ENCODE measurements at regions not wholly inside any gene's neighbourhood (a gene's known extent, or its start where the extent isn't known, plus 50 kb on each side); places are given as distances from the start of the nearest gene placed in this dataset.

- no peak overlapping the region for H3K4me3 ChIP-seq
- H3K27me3 ChIP-seq, result peaks cover 4% of the 10 kb centered on the region
- no peaks in the 10 kb centered on the region for H3K4me1 ChIP-seq
- TF ChIP-seq POLR2A (IDR thresholded peaks at IDR 0.05) (no peak), EP300 (IDR thresholded peaks at IDR 0.05) (no peak), CTCF (IDR thresholded peaks at IDR 0.05) (no peak), POLR2AphosphoS5 (IDR thresholded peaks at IDR 0.05) (no peak)
- H3K27ac ChIP-seq, result no peak overlapping the region
- 77 to 80% methylated on average over 1 to 6 of the region's 9 CpGs for WGBS, 2 donors (ENCODE audit: low coverage in 1 of 2)
- ATAC-seq, result no peak
- no peaks in the 10 kb centered on the region for H3K9me3 ChIP-seq
- H3K36me3 ChIP-seq, result no peaks in the 10 kb centered on the region
These were observed 269.3 kb upstream of the SIX2 start for GRCh38 chr2:45278365-45279078.

GRCh38 chr2:45276914-45277313 is 267.7 kb upstream of the SIX2 start:
- no peaks in the 10 kb centered on the region for H3K36me3 ChIP-seq
- no peak overlapping the region for H3K4me3 ChIP-seq
- no peak overlapping the region for H3K27ac ChIP-seq
- TF ChIP-seq POLR2AphosphoS5 (IDR thresholded peaks at IDR 0.05), result no peak
- no peak for TF ChIP-seq CTCF (IDR thresholded peaks at IDR 0.05)
- no peak for TF ChIP-seq POLR2A (IDR thresholded peaks at IDR 0.05)
- TF ChIP-seq EP300 (IDR thresholded peaks at IDR 0.05), result no peak
- no peaks in the 10 kb centered on the region for H3K4me1 ChIP-seq
- H3K27me3 ChIP-seq, result peaks cover 4% of the 10 kb centered on the region
- no peaks in the 10 kb centered on the region for H3K9me3 ChIP-seq
- 72% methylated on average over 4 of the region's 4 CpGs; no CpG with 5 or more reads in 1 of the 2 donors for WGBS, 2 donors (ENCODE audit: low coverage in 1 of 2)
- ATAC-seq, result no peak

GRCh38 chr2:45275806-45276205 is 266.6 kb upstream of the SIX2 start:
- H3K9me3 ChIP-seq, result no peaks in the 10 kb centered on the region
- no peaks in the 10 kb centered on the region for H3K27me3 ChIP-seq
- 92 to 100% methylated on average over 1 of the region's 1 CpG for WGBS, 2 donors (ENCODE audit: low coverage in 1 of 2)
- no peaks in the 10 kb centered on the region for H3K4me1 ChIP-seq
- no peaks in the 10 kb centered on the region for H3K36me3 ChIP-seq
- no peak for TF ChIP-seq CTCF (IDR thresholded peaks at IDR 0.05)
- no peak for TF ChIP-seq POLR2A (IDR thresholded peaks at IDR 0.05)
- no peak overlapping the region for H3K4me3 ChIP-seq
- ATAC-seq, result no peak
- H3K27ac ChIP-seq, result no peak overlapping the region

GRCh38 chr2:45275242-45275805 is 266.1 kb upstream of the SIX2 start:
- no peak for ATAC-seq
- Histone ChIP-seq H3K9me3 (no peaks in the 10 kb centered on the region), H3K4me1 (no peaks in the 10 kb centered on the region), H3K27ac (no peak overlapping the region), H3K27me3 (no peaks in the 10 kb centered on the region), H3K36me3 (no peaks in the 10 kb centered on the region), H3K4me3 (no peak overlapping the region)
- TF ChIP-seq POLR2AphosphoS5 (IDR thresholded peaks at IDR 0.05) (no peak), EP300 (IDR thresholded peaks at IDR 0.05) (no peak), POLR2A (IDR thresholded peaks at IDR 0.05) (no peak), CTCF (IDR thresholded peaks at IDR 0.05) (no peak)
- WGBS, 2 donors (ENCODE audit: low coverage in 1 of 2), result 80 to 85% methylated on average over 1 to 3 of the region's 4 CpGs
